CD14-positive monocyte (primary cell): ENCODE measurements at regions not wholly inside any gene's neighbourhood (a gene's known extent, or its start where the extent isn't known, plus 50 kb on each side); places are given as distances from the start of the nearest gene placed in this dataset.

Source experiments
- DNase-seq, 3 donors: peaks; one replicate each; pipeline ENCODE4 v3.0.0-alpha.2; 2011 to 2022
- H2AFZ ChIP-seq: 2 replicates; pipeline ENCODE4 v1.6.0; 2012; ENCODE audit warnings: mild to moderate bottlenecking, low read depth, low read length, inconsistent platforms; ENCODE audit not compliant: insufficient read depth, poor library complexity, severe bottlenecking
- H3K27ac ChIP-seq, 2 donors: 1 replicate in 1 of 2; 2 replicates in 1 of 2; pipeline ENCODE4 v1.5.1; 2012 to 2013; ENCODE audit warnings: low read length in 2 of 2, control low read depth in 1 of 2, inconsistent platforms in 1 of 2, low read depth in 1 of 2, mild to moderate bottlenecking in 1 of 2
- H3K27me3 ChIP-seq, 2 donors: one replicate each; pipeline versions ENCODE4 v1.6.0 to v1.6.1; 2011 to 2013; ENCODE audit warnings: low read length in 2 of 2; ENCODE audit not compliant: control insufficient read depth in 2 of 2, insufficient read depth in 2 of 2
- H3K36me3 ChIP-seq, 2 donors: replicated peaks in 1 of 2; 1 replicate in 1 of 2; 2 replicates in 1 of 2; pipeline versions ENCODE4 v1.5.1 to v1.6.1; 2012 to 2013; ENCODE audit warnings: low read length in 2 of 2, control low read depth in 1 of 2, inconsistent platforms in 1 of 2, mild to moderate bottlenecking in 1 of 2; ENCODE audit not compliant: insufficient read depth in 2 of 2, control insufficient read depth in 1 of 2
- H3K4me1 ChIP-seq, 2 donors: 1 replicate in 1 of 2; 2 replicates in 1 of 2; pipeline versions ENCODE4 v1.5.1 to v1.6.1; 2012 to 2013; ENCODE audit warnings: low read length in 2 of 2, control low read depth in 1 of 2, inconsistent platforms in 1 of 2, mild to moderate bottlenecking in 1 of 2, moderate library complexity in 1 of 2; ENCODE audit not compliant: insufficient read depth in 2 of 2, control insufficient read depth in 1 of 2
- H3K4me2 ChIP-seq: replicated peaks from 2 replicates; pipeline ENCODE3; 2012; ENCODE audit warnings: low read length, moderate library complexity, mild to moderate bottlenecking; ENCODE audit not compliant: poor library complexity, severe bottlenecking; ENCODE audit errors: extremely low read depth
- H3K4me3 ChIP-seq, 3 experiments: fragments of 200-600 bp in 1 of 3; sonication (generic) in 1 of 3; replicated peaks in 1 of 3; 1 replicate in 2 of 3; 2 replicates in 1 of 3; pipeline ENCODE4 v1.5.1; 2011 to 2013; ENCODE audit warnings: low read length in 3 of 3, mild to moderate bottlenecking in 3 of 3, control low read depth in 2 of 3, low read depth in 2 of 3, inconsistent platforms in 1 of 3, moderate library complexity in 1 of 3
- H3K79me2 ChIP-seq: 2 replicates; pipeline ENCODE4 v1.6.0; 2012; ENCODE audit warnings: mild to moderate bottlenecking, control low read depth, inconsistent platforms, low read length, moderate library complexity; ENCODE audit not compliant: insufficient read depth
- H3K9ac ChIP-seq: 2 replicates; pipeline ENCODE4 v1.6.0; 2017; ENCODE audit warnings: low read length, mild to moderate bottlenecking; ENCODE audit not compliant: insufficient read depth, poor library complexity, severe bottlenecking
- H3K9me3 ChIP-seq, 2 donors: replicated peaks in 1 of 2; 1 replicate in 1 of 2; 2 replicates in 1 of 2; pipeline versions ENCODE4 v1.5.1 to v1.6.1; 2012 to 2013; ENCODE audit warnings: low read length in 2 of 2, control low read depth in 1 of 2; ENCODE audit not compliant: control insufficient read depth in 1 of 2, insufficient read depth in 1 of 2
- H4K20me1 ChIP-seq: 2 replicates; pipeline ENCODE4 v1.6.0; 2012; ENCODE audit warnings: mild to moderate bottlenecking, low read length, control low read depth, moderate library complexity; ENCODE audit not compliant: insufficient read depth
- H3K27ac Mint-ChIP-seq, 7 donors: one replicate each; pipeline ENCODE4 v1.8.0; 2020; ENCODE audit warnings: mild to moderate bottlenecking in 7 of 7, mixed read lengths in 7 of 7, moderate library complexity in 6 of 7, inconsistent platforms in 2 of 7
- H3K27me3 Mint-ChIP-seq, 3 donors: one replicate each; pipeline ENCODE4 v1.8.0; 2021 to 2022; ENCODE audit warnings: low read depth in 3 of 3, mild to moderate bottlenecking in 3 of 3, mixed read lengths in 3 of 3, moderate library complexity in 3 of 3, inconsistent platforms in 1 of 3
- H3K36me3 Mint-ChIP-seq, 2 donors: one replicate each; pipeline ENCODE4 v1.8.0; 2020; ENCODE audit warnings: mixed read lengths in 2 of 2, inconsistent platforms in 1 of 2, mild to moderate bottlenecking in 1 of 2
- H3K4me1 Mint-ChIP-seq: one replicate; pipeline ENCODE4 v1.8.0; 2020; ENCODE audit warnings: mild to moderate bottlenecking, mixed read lengths
- H3K4me3 Mint-ChIP-seq, 2 donors: one replicate each; pipeline ENCODE4 v1.8.0; 2020; ENCODE audit warnings: mild to moderate bottlenecking in 2 of 2, mixed read lengths in 2 of 2, moderate library complexity in 1 of 2
- H3K9me3 Mint-ChIP-seq, 7 donors: one replicate each; pipeline ENCODE4 v1.8.0; 2020 to 2022; ENCODE audit warnings: mixed read lengths in 7 of 7, mild to moderate bottlenecking in 6 of 7, moderate library complexity in 6 of 7, inconsistent platforms in 2 of 7
- CTCF ChIP-seq: fragments of 200-600 bp; IDR thresholded peaks from one replicate; pipeline ENCODE4 v1.8.0; 2022; ENCODE audit warnings: antibody characterized with exemption, mild to moderate bottlenecking
- WGBS: methylation state at CpG from one replicate; pipeline ENCODE4 v1.1.5; 2013; ENCODE audit warnings: missing lambda C conversion rate; ENCODE audit not compliant: insufficient coverage; 5-methylcytosine and 5-hydroxymethylcytosine counted together
- intact Hi-C, 2 donors: fragments of 100-400 bp; cut with micrococcal nuclease; formaldehyde crosslinking; loops; one replicate each; pipeline versions ENCODE4 v1.15.0 to v1.15.1; 2023

GRCh38 chr12:111242184-111242583, 126.7 kb downstream of the PHETA1 start:
- peaks cover 4 to 25% (median 12%) of the 10 kb centered on the region in 7 donors for H3K9me3 Mint-ChIP-seq
- TF ChIP-seq CTCF = no peak
- H3K36me3 ChIP-seq = no peaks in the 10 kb centered on the region
- H3K9ac ChIP-seq = no peak overlapping the region
- intact Hi-C loops = no loop called here
- H3K4me3 Mint-ChIP-seq = no peak overlapping the region
- no peaks in the 10 kb centered on the region for H3K4me1 ChIP-seq
- H3K36me3 Mint-ChIP-seq = no peaks in the 10 kb centered on the region
- peaks cover 5 to 9% of the 10 kb centered on the region in 2 donors for H3K9me3 ChIP-seq
- H4K20me1 ChIP-seq = no peaks in the 10 kb centered on the region
- H3K27me3 Mint-ChIP-seq = peaks cover 0 to 2% (median 1%) of the 10 kb centered on the region in 3 donors
- no peak overlapping the region for H3K27ac ChIP-seq
- H3K79me2 ChIP-seq = no peaks in the 10 kb centered on the region
- no peak overlapping the region for H3K4me3 ChIP-seq
- H3K27me3 ChIP-seq = no peaks in the 10 kb centered on the region
- 0% methylated on average over 1 of the region's 7 CpGs for WGBS
- H2AFZ ChIP-seq = no peak overlapping the region
- no peak for DNase-seq
- H3K4me2 ChIP-seq = no peak overlapping the region
- peaks cover 9% of the 10 kb centered on the region for H3K4me1 Mint-ChIP-seq
- no peak overlapping the region for H3K27ac Mint-ChIP-seq

DNA sequence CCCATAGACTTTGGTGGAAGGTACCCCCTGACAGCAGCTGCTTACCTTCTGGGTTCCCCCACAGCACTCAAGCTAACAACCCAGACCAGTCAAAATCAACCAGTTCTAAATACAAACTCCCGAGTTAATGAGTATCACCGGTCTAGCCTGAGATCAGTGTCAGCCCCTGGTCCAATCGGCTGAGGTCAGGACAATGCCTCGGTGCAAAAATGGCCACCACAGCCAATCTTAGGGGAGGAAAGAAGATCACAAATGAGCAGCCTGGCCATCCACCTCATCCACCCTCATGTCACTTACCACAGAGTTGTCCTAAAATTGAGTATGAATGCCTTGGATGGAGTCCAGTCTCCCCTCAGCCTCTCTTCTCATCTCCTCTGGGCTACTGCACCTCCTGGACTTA, 128.5 kb downstream of the PHETA1 start:
- no peaks in the 10 kb centered on the region for H4K20me1 ChIP-seq
- Mint-ChIP-seq H3K36me3 (no peaks in the 10 kb centered on the region), H3K4me1 (peaks cover 9% of the 10 kb centered on the region), H3K9me3 (peaks cover 2 to 19% (median 12%) of the 10 kb centered on the region in 7 donors), H3K27me3 (peaks cover 0 to 4% (median 2%) of the 10 kb centered on the region in 3 donors), H3K4me3 (no peak overlapping the region), H3K27ac (no peak overlapping the region)
- H3K27me3 ChIP-seq = no peaks in the 10 kb centered on the region
- H3K27ac ChIP-seq = no peak overlapping the region
- H3K79me2 ChIP-seq = no peaks in the 10 kb centered on the region
- H3K4me3 ChIP-seq = no peak overlapping the region
- no peak overlapping the region for H3K9ac ChIP-seq
- intact Hi-C loops = no loop called here
- H3K4me2 ChIP-seq = no peak overlapping the region
- 100% methylated on average over 4 of the region's 4 CpGs for WGBS
- H3K36me3 ChIP-seq = no peaks in the 10 kb centered on the region
- no peaks in the 10 kb centered on the region for H3K4me1 ChIP-seq
- peaks cover 5 to 9% of the 10 kb centered on the region in 2 donors for H3K9me3 ChIP-seq
- no peak for TF ChIP-seq CTCF
- no peak for DNase-seq
- no peak overlapping the region for H2AFZ ChIP-seq
